ENCODE measurements at regions not wholly inside any gene's neighbourhood (a gene's known extent, or its start where the extent isn't known, plus 50 kb on each side); places are given as distances from the start of the nearest gene placed in this dataset.

GRCh38 chr13:68199271-68199670 is 969.1 kb upstream of the PCDH9 start:
- no peak for TF ChIP-seq POLR2A (IDR thresholded peaks at IDR 0.05)
- no peak for TF ChIP-seq CTCF (IDR thresholded peaks at IDR 0.05)
